Stimulated activated effector memory CD8-positive, alpha-beta T cell treated with anti-CD3 and anti-CD28 coated beads, Interleukin-12 subunit alpha, Interleukin-12 subunit beta, amount 100 ng/mL, for 72 hours (primary cell): ENCODE measurements at regions not wholly inside any gene's neighbourhood (a gene's known extent, or its start where the extent isn't known, plus 50 kb on each side); places are given as distances from the start of the nearest gene placed in this dataset.

ENCODE experiments used
- ATAC-seq: fragments of 150-1000 bp; cut with Tn5 transposase; 2 replicates; pipeline ENCODE4 v1.10.0; 2021
- DNase-seq, 2 donors: peaks; one replicate each; pipeline ENCODE4 v3.0.0; 2021 to 2022; ENCODE audit warnings: low spot score in 2 of 2
- H3K27ac Mint-ChIP-seq: one replicate; pipeline ENCODE4 v1.8.0; 2022; ENCODE audit warnings: mild to moderate bottlenecking, mixed read lengths
- H3K36me3 Mint-ChIP-seq: one replicate; pipeline ENCODE4 v1.8.0; 2022; ENCODE audit warnings: mild to moderate bottlenecking, mixed read lengths
- H3K4me1 Mint-ChIP-seq: one replicate; pipeline ENCODE4 v1.8.0; 2022; ENCODE audit warnings: mixed read lengths
- H3K4me3 Mint-ChIP-seq: one replicate; pipeline ENCODE4 v1.8.0; 2022; ENCODE audit warnings: mild to moderate bottlenecking, mixed read lengths
- H3K9me3 Mint-ChIP-seq: one replicate; pipeline ENCODE4 v1.8.0; 2022; ENCODE audit warnings: mixed read lengths

DNA sequence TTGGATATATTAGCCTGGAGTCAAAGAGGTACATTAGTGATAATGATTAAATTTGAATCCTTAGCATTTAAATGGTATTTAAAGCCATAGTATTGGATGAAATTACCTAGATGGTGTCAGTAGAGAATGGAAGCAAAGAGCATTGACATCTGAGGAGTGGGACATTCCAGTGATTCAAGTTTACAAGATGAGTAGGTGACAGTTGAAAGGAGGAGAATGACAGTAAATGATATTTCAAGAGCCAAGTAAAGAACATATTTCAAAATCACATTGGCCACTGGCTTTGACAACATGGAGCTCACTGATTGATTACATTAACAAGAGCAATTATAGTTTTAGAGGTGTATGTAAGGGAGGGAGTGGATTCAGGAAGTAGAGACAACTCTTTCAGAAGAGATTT, 93.9 kb upstream of the MEF2C start:
- Mint-ChIP-seq H3K27ac (no peak overlapping the region), H3K9me3 (peaks cover 6% of the 10 kb centered on the region), H3K4me3 (no peak overlapping the region), H3K4me1 (no peaks in the 10 kb centered on the region), H3K36me3 (no peaks in the 10 kb centered on the region)
- DNase-seq, result no peak
- ATAC-seq, result no peak

DNA sequence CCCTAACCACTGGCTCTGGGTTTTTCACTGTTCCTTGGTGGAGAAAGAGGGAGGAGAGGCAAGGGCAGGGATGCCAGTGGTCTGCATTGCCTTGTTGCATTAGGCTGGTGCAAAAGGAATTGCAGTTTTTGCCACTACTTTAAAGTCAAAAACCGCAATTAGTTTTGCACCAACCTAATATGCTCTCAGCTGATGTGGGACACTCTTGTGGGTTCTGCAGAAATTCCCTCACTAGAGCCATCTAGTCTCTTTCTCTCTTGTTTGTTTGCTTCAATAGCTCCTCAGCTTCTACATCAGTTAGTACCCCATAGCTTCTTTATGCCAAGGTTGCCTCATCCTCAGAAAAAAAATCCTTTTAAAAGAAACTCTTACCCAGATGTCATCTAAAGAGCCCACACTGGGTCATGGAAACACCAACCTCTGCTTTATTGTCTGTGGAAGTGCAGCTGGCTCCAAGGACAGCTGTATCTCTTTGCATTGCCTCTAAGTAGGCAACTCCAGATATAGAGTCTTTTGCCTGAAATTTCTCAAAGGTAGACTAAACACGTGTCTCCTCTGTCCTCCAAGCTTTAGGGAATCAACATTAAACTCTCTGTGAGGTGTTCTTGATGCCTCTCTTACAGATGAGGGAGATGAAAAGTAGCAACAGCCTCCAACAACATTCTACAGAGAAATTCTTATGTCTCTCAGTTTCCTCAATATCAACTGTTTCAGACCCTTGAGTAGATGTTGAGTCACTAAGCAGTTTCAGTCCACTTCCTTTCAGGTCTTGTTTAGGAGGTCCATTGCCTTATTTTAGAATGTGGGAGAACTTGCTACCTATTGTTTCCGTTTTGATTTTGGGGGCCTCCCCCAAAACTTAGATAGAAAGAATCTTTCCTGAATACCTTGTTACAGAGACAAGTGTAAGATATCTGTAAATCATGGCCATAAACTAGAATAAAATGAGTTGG, 84.9 kb upstream of the MEF2C start:
- Mint-ChIP-seq H3K4me1 (no peaks in the 10 kb centered on the region), H3K4me3 (no peak overlapping the region), H3K36me3 (no peaks in the 10 kb centered on the region), H3K27ac (no peak overlapping the region), H3K9me3 (peaks cover 13% of the 10 kb centered on the region)
- ATAC-seq, result no peak
- DNase-seq, result no peak

DNA sequence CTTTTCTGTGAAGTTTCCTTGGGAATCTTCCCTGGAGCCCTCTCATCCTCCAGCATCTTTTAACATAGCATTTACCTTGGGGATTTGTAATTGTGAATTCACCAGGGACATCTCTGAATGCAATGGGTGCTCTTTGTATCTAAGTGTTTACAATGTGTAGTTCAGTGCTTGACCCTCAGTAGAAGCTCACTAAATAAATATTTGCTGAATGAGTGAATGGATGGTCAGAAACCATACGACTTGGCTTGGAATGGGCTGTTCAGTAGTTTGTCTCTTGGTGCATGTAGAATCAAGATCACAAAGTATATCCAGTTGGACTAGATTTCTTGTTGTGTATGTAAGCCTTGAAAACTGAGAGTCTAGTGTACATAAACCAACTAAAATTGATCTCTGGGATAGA, 81.8 kb upstream of the MEF2C start:
- Mint-ChIP-seq H3K9me3 (peaks cover 13% of the 10 kb centered on the region), H3K36me3 (no peaks in the 10 kb centered on the region), H3K27ac (no peak overlapping the region), H3K4me3 (no peak overlapping the region), H3K4me1 (no peaks in the 10 kb centered on the region)
- no peak for DNase-seq
- ATAC-seq, result no peak

DNA sequence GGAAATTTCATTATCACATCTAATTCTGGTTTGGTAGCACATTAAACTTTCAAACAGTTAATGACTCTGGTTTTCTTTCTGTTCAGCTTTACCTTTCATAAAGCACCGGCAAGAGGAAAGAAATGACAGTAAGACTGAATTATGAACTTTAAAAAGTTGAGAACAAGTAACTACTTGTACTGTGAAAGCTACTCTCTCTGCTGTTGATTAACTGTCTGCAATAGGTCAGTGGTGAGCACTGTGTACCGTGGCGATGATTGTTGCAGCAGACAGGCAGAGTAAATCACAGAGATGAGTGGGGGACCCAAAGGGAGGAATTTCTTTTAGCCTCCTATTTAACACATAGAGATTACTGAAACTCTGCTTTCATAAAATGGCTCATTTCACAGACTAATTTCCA, 74.0 kb upstream of the MEF2C start:
- H3K4me3 Mint-ChIP-seq, result no peak overlapping the region
- no peak overlapping the region for H3K27ac Mint-ChIP-seq
- no peaks in the 10 kb centered on the region for H3K36me3 Mint-ChIP-seq
- ATAC-seq (no peak), DNase-seq (no peak)
- H3K9me3 Mint-ChIP-seq, result peaks cover 9% of the 10 kb centered on the region
- H3K4me1 Mint-ChIP-seq, result no peaks in the 10 kb centered on the region

DNA sequence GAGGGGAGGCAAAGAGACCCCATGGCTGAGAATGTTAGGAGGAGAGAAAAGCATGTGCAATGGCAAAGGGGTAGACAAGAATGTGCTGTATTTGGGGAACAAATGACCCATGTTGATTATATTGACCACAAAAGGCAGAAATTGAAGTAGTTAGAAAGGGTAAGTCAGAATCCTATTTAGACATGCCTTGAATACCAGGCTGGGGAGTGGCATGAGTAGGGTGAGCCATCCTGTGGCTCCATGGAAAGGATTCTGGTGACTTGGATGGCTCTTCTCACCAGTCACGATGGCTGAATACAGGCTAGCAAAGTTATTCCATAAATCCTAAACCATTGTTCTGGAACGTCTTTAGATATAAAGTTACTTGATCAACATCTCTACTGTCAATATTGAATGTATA, 73.4 kb upstream of the MEF2C start:
- DNase-seq, result no peak
- no peaks in the 10 kb centered on the region for H3K4me1 Mint-ChIP-seq
- no peak for ATAC-seq
- H3K9me3 Mint-ChIP-seq, result peaks cover 9% of the 10 kb centered on the region
- no peaks in the 10 kb centered on the region for H3K36me3 Mint-ChIP-seq
- H3K27ac Mint-ChIP-seq, result no peak overlapping the region
- no peak overlapping the region for H3K4me3 Mint-ChIP-seq

DNA sequence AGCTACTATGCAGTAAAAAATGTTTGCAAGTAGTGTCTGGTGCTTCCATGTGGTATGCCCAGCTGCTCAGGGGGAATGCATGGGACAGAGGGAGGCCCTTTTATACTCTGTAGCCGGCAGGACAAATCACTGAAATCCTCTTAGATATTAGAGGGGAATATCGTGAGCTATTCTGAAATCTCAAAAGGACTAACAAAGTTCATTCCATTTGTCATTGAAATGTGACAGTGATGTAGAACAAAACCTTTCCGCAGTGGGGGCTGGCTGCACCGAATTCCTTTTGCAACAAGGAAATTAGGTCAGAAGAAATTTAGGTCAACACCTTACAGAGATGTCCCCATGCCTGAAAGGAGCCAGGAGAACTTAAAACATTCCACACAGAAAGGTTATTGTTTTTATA, 72.4 kb upstream of the MEF2C start:
- Mint-ChIP-seq H3K27ac (no peak overlapping the region), H3K4me1 (no peaks in the 10 kb centered on the region), H3K4me3 (no peak overlapping the region), H3K36me3 (no peaks in the 10 kb centered on the region), H3K9me3 (peaks cover 6% of the 10 kb centered on the region)
- DNase-seq (no peak), ATAC-seq (no peak)

DNA sequence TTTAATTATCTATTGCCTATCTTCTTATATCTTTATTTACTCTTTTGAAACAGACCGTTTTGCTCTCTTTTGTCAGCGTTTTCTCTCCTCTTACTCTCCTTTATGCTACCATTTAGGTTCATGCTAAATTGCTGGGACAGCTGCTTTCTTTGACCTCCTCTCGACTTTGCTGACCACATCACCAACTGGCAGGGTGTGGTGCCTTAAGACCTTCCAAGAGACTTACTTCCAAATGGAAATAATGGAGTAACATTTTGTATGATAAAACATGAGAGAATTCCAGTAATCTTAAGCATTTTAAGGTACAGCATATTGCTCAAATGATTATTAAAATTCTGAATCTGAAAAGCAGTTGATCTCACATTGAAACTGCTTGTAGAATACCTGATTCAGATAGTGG, 71.5 kb upstream of the MEF2C start:
- H3K4me1 Mint-ChIP-seq, result no peaks in the 10 kb centered on the region
- peaks cover 6% of the 10 kb centered on the region for H3K9me3 Mint-ChIP-seq
- H3K4me3 Mint-ChIP-seq, result no peak overlapping the region
- no peak overlapping the region for H3K27ac Mint-ChIP-seq
- no peaks in the 10 kb centered on the region for H3K36me3 Mint-ChIP-seq
- no peak for ATAC-seq
- no peak for DNase-seq

DNA sequence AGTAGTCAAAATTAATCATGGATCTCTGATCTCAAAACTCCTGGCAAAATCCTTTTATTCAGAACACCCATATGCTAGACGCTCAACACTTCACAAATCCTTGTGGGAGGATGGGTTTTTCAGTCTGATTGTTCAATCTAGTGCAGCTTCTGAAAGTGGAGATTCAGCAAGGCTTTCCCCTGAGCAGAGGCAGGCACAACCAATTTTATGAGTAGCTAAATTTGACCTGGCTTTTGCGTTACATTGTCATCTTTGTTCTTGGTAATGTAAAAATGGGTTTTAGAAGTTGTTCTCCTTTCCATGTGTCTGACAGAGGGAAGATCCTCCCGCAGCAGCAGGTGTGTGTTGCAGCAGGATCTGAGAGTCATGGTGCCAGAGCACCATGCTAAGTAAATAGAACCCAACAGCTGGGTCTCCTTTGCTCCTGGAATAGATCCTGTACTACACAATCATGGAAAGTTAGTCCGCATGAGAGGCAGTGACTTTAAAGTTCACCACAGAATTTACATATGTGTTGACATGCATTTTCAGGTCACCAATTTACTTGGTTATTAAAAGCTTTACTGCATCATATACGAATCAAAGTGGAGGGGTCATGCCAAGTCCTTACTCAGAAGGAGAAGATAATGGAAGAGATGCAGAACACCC, 70.1 kb upstream of the MEF2C start:
- H3K9me3 Mint-ChIP-seq, result peaks cover 6% of the 10 kb centered on the region
- no peak for ATAC-seq
- H3K27ac Mint-ChIP-seq, result no peak overlapping the region
- H3K4me1 Mint-ChIP-seq, result no peaks in the 10 kb centered on the region
- no peak for DNase-seq
- H3K36me3 Mint-ChIP-seq, result no peaks in the 10 kb centered on the region
- no peak overlapping the region for H3K4me3 Mint-ChIP-seq

DNA sequence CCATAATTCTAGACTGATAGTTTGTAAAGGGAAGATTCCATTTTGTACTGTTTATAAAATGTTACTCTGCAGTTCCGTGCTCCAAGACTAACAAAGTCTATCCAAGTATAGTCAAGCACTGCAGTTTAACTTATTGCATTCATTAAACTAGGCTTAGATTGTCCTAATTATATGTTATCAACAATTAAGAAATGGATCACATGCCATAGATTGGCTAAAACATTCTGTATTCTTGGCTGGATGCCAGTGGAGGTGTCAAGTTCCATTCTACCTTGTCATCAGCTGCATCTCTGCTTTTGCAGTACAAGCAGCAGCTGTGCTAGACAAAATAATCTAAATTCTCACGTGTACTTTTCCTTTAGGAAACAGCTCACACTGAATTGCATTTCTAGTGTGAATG, 69.4 kb upstream of the MEF2C start:
- Mint-ChIP-seq H3K27ac (no peak overlapping the region), H3K36me3 (no peaks in the 10 kb centered on the region), H3K9me3 (peaks cover 6% of the 10 kb centered on the region), H3K4me1 (no peaks in the 10 kb centered on the region), H3K4me3 (no peak overlapping the region)
- DNase-seq (no peak), ATAC-seq (no peak)

DNA sequence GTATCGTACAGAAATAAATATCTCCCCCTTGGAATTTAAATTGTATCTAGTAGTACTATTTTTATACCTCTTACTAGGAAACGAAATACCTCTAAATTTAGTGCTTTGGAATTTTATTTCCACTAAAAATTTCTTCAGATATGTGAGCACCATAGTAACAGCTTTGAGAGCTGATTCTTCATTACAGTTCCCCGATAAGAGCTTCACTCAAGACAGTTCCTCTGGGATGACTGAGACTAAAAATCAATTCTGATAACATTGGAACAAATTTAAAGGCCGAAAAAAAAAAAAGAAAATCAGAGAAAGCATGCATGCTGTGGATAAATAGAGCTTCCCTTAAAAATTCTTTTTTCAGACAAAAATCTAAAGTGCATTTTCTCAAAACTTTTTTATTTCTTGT, 68.5 kb upstream of the MEF2C start:
- Mint-ChIP-seq H3K27ac (no peak overlapping the region), H3K36me3 (no peaks in the 10 kb centered on the region), H3K4me3 (no peak overlapping the region), H3K9me3 (peaks cover 6% of the 10 kb centered on the region), H3K4me1 (no peaks in the 10 kb centered on the region)
- DNase-seq (no peak), ATAC-seq (no peak)

DNA sequence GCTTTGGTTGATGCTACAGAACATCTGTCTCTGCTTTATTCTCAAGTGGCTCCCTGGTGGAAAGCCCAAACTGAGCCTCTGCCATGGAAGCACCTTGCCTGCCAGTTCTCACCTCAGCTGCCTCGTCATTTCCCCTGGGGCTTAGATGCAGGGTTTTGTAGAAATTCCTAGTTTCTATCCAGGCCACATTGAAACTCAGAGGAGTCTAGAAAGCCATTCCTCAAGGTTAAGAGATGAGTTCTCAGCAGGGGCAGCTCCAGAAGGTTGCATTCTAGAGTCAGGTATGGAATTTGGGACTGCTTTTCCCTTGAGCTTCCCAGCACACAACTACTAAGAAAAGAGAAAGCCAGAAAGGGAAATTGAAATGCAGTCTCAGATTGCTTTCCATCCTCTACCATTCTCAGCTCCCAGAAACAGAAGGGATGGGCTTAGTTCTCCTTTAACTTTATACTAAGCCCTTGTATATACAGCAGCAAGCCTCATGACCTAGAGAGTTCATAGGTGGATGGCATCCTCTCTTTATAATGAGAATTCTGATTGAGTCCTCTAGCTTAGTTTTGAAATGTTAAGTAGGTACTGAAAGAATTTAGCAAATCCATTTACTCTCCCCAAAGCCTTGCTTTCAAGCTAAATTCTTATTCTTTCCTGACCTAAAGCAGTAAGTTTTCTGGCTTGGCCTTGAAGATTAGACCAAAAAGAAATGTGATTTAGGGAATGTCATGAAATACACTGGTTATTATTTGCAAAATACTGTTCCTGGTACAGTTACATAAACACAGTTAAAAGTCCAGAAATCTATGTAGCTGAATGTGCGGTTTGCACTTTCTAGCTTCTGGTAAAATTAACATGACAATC, 66.0 kb upstream of the MEF2C start:
- peaks cover 8% of the 10 kb centered on the region for H3K9me3 Mint-ChIP-seq
- H3K36me3 Mint-ChIP-seq, result no peaks in the 10 kb centered on the region
- ATAC-seq, result no peak
- no peak for DNase-seq
- no peaks in the 10 kb centered on the region for H3K4me1 Mint-ChIP-seq
- H3K4me3 Mint-ChIP-seq, result no peak overlapping the region
- H3K27ac Mint-ChIP-seq, result no peak overlapping the region

DNA sequence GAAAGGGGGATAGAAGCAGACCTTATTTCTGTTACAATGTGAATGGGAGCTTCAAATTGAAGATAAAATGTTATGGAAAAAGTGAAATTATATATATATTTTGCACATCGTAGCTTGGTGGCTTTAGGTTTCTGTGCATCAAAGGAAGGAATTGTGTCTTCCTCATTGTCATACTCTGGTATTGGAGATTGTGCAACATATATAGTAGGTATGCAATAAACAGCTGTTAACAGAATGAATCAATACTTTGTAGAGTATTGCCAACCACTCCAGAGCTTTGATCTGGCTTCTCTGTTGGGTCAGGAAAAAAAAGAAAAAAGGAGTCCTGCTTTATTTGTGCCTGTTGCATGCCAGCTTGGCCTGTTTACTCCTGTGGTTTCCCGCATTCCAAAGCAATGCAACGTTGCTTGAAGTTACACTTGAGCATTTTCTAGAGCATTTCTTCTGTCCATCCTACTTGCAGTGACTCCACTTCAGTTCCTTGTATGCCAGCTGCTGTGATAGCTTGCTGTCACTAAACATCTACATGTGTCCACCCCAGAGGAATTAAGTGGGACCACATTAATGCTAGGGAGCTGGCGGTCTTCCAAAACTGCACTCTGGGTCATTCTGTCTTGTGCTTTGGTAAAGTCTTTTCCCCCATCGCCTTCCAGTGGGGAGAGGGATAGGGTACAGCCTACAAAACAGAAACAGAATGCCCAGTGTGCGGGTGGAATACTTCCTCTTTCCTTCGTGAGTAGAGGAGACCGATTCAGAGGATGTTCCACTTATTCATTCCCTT, 62.0 kb upstream of the MEF2C start:
- DNase-seq (no peak), ATAC-seq (no peak)
- Mint-ChIP-seq H3K27ac (no peak overlapping the region), H3K4me3 (no peak overlapping the region), H3K36me3 (no peaks in the 10 kb centered on the region), H3K4me1 (no peaks in the 10 kb centered on the region), H3K9me3 (peaks cover 8% of the 10 kb centered on the region)

DNA sequence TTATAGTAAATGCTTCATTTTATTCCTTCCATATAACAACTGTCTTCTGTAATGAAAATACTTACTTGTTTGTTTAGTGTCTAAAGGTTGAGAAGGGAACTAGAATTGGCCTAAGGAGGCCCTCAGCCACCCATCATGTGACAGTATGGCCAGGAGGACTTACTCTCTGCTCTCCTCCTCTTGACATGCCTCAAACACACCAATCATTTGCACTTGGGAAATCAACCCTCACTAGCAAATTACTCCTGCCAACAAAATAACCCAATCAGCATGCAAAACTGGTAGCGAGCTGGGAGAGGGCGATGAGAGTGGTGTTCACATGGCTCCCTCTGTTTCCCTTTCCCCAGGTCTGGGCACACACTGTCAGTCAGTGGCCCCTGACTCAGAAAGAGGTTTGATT, 58.6 kb upstream of the MEF2C start:
- no peak overlapping the region for H3K27ac Mint-ChIP-seq

DNA sequence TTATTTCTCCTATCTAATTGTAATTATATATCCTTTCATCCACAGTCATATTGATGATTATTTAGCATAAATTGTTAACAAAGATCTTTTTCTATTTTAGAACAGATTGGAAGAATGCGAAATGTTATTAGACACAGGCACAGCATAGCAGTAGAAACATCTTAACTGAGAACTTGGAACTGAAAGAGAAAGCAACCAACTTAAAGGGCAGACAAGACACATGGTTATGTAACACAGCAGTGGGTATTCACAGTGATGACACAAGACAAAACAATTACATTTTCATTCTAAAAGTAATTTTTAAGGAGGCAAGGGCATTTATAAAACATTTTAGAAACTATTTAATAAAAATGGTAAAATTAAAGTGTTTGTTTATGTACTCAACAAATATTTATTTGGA, 57.7 kb upstream of the MEF2C start:
- Mint-ChIP-seq H3K4me3 (no peak overlapping the region), H3K36me3 (no peaks in the 10 kb centered on the region), H3K9me3 (peaks cover 15% of the 10 kb centered on the region), H3K4me1 (no peaks in the 10 kb centered on the region), H3K27ac (no peak overlapping the region)
- DNase-seq (no peak), ATAC-seq (no peak)

More for the DNA sequence above, 58.6 kb upstream of the MEF2C start:
- Mint-ChIP-seq H3K4me1 (no peaks in the 10 kb centered on the region), H3K9me3 (peaks cover 15% of the 10 kb centered on the region), H3K4me3 (no peak overlapping the region), H3K36me3 (no peaks in the 10 kb centered on the region)
- ATAC-seq (no peak), DNase-seq (no peak)

DNA sequence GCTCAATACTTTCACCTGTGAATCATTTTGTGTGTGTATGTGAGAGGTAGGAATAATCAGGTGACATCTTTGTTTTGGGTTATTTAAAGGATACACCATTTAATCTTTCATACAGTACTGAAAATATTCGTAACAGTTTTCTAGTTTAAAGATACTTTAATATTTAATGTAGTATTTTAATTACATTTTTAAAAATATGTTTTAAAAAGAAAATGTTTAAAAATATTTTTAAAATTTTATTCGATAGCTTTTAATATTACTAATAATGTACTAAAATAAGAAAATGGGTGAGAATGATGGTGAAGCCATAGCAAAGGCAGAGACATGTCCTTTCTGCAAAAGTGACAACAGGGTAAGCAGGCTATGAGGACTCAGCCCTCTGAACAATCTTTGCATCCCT, 56.3 kb upstream of the MEF2C start:
- H3K4me1 Mint-ChIP-seq, result no peaks in the 10 kb centered on the region
- DNase-seq (no peak), ATAC-seq (no peak)
- no peak overlapping the region for H3K27ac Mint-ChIP-seq
- peaks cover 10% of the 10 kb centered on the region for H3K9me3 Mint-ChIP-seq
- no peak overlapping the region for H3K4me3 Mint-ChIP-seq
- no peaks in the 10 kb centered on the region for H3K36me3 Mint-ChIP-seq
